ENCODE measurements at regions not wholly inside any gene's neighbourhood (a gene's known extent, or its start where the extent isn't known, plus 50 kb on each side); places are given as distances from the start of the nearest gene placed in this dataset.
"Not testable (repeated sequence)": the region's sequence is repeated elsewhere in the genome, so short reads cannot be mapped to it uniquely, and the experiment has no call there.

GRCh38 chr12:38197286-38197685 lies 119.3 kb upstream of the ALG10B start:
- H3K14ac ChIP-seq (ENCODE audit: insufficient read depth, low read length); H3K23ac ChIP-seq (ENCODE audit: insufficient read length, low read depth, low read length); H3K79me1 ChIP-seq (ENCODE audit: insufficient read depth, low read depth, low read length, poor library complexity, severe bottlenecking); H3K18ac ChIP-seq (ENCODE audit: insufficient read length, low read depth, low read length); H4K91ac ChIP-seq (ENCODE audit: insufficient read length, low read depth, low read length); DNase-seq; H2AFZ ChIP-seq (ENCODE audit: low read length); H3K4me1 Mint-ChIP-seq; H4K20me1 ChIP-seq (ENCODE audit: control insufficient read depth, insufficient read depth, insufficient read length); H3K27me3 Mint-ChIP-seq (ENCODE audit: low read depth); H2AK5ac ChIP-seq (ENCODE audit: insufficient read length, low read length); H2BK5ac ChIP-seq (ENCODE audit: insufficient read length, low read length); H2BK15ac ChIP-seq (ENCODE audit: low read depth, low read length); H3K23me2 ChIP-seq (ENCODE audit: insufficient read length, low read depth, low read length, poor library complexity, severe bottlenecking); H3K4me3 Mint-ChIP-seq; H3K27ac Mint-ChIP-seq; H2BK12ac ChIP-seq (ENCODE audit: insufficient read length, low read depth, low read length); H3K4ac ChIP-seq (ENCODE audit: low read depth, low read length); H4K5ac ChIP-seq (ENCODE audit: insufficient read length, low read depth, low read length); H3K27ac ChIP-seq (ENCODE audit: insufficient read length, low read depth, low read length); H3T11ph ChIP-seq (ENCODE audit: low read length); H3K27me3 ChIP-seq (ENCODE audit: insufficient read depth, low read length); H3K9ac ChIP-seq (ENCODE audit: extremely low read depth, insufficient read length, low read length); H3K4me2 ChIP-seq (ENCODE audit: insufficient read depth, insufficient read length, low read length); H3K56ac ChIP-seq (ENCODE audit: insufficient read length, low read depth, low read length); H3K79me2 ChIP-seq (ENCODE audit: insufficient read depth, low read length); H3K4me1 ChIP-seq (ENCODE audit: insufficient read depth, low read length); H2BK120ac ChIP-seq (ENCODE audit: low read depth, low read length, poor library complexity, severe bottlenecking); H4K8ac ChIP-seq (replicated peaks; ENCODE audit: insufficient read length, low read depth, low read length); H2BK20ac ChIP-seq (ENCODE audit: low read depth, low read length, poor library complexity, severe bottlenecking): not testable (repeated sequence)
- no CpG with 5 or more reads among the region's 1 CpG for WGBS (ENCODE audit: extremely low coverage, insufficient read length, low lambda C conversion rate)
- peaks cover 70% of the 10 kb centered on the region for H3K9me3 ChIP-seq (ENCODE audit: control insufficient read depth, low read depth, low read length)
- H3K9me3 Mint-ChIP-seq = peaks cover 90 to 92% of the 10 kb centered on the region in 2 experiments
- peaks cover 1 to 23% (median 8%) of the 10 kb centered on the region in 3 experiments; a peak in 5 of 7 replicates for H3K36me3 Mint-ChIP-seq (ENCODE audit: insufficient read depth in 1 of 3, low read depth in 3 of 3)
